Hematopoietic multipotent progenitor cell treated with erythropoietin and hydrocortisone succinate and interleukin-3 and kit ligand, for 15 days (in vitro differentiated cells): ENCODE measurements at regions not wholly inside any gene's neighbourhood (a gene's known extent, or its start where the extent isn't known, plus 50 kb on each side); places are given as distances from the start of the nearest gene placed in this dataset.
"Not testable (repeated sequence)": the region's sequence is repeated elsewhere in the genome, so short reads cannot be mapped to it uniquely, and the experiment has no call there.

ENCODE experiments used
- DNase-seq: peaks from one replicate; pipeline ENCODE4 v3.0.0-alpha.2; 2015; ENCODE audit warnings: low spot score

DNA sequence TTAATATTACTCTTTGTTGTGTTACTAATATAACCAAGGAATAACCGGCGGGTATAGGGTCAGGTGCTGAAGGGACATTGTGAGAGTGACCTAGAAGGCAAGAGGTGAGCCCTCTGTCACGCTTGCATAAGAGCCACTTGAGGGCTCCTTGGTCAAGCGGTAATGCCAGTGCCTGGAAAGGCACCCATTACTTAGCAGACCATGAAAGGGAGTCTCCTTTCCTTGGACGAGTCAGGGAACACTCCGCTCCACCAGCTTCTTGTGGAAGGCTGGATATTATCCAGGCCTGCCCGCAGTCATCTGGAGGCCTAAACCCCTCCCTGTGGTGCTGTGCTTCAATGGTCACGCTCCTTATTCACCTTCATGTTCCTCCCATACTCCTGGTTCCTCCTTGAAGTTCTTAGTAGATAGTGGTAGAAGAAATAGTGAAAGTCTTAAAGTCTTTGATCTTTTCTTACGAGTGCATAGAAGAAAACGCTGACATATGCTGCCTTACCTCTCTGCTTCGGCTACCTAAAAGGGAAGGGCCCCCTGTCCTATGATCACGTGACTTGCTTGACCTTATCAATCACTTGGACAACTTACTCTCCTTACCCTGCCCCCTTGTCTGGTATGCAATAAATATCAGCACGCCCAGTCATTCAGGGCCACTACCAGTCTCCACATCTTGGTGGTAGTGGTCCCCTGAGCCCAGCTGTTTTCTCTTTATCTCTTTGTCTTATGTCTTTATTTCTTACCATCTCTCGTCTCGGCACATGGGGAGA is 59.6 kb upstream of the DMRTB1 start:
- DNase-seq: not testable (repeated sequence)

DNA sequence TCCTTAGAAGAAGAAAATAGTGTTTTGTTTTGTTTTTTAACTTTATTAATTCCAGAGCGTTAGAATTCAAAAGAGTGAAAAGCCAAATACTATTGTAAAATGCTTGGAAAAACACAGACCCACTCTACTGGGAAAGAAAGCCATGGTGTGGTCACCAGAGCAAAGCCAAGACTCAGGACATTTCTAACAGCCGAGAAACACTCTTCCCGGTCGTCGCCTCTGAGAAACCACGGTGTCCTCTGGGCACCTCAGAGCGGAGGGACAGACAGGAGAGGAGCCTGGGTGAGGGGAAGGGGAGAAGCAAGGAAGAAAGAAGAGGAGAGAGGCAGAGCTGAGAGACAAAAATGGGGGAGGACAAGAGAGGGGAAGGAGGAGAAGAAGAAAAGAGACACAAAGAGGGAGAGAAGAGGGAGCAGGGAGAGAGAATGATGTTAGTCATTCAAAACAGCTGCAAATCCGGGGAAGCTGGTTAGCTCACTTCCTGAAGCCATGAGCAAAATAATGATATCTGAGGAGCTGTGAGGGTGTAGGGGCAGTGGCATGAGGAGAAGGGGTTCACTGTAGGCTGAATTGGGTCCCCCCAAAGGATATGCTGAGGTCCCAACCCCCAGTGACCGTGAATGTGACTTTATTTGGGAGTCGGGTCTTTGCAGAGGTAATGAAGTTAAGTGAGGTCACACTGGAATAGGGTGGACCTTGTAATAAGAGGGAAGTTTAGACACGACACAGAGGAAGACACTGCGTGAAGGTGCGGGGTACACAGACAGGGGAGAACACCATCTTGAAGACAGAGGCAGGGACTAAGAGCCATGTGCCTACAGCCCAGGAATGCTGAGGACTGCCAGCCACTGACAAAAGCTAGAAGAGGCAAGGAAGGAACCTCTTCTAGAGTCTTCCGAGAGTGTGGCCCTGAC is 58.2 kb upstream of the DMRTB1 start:
- no peak for DNase-seq

GRCh38 chr1:53401813-53402745 is 57.1 kb upstream of the DMRTB1 start:
- no peak for DNase-seq

- DNase-seq: no peak
Observed at GRCh38 chr1:53402891-53403655, 56.1 kb upstream of the DMRTB1 start.

DNA sequence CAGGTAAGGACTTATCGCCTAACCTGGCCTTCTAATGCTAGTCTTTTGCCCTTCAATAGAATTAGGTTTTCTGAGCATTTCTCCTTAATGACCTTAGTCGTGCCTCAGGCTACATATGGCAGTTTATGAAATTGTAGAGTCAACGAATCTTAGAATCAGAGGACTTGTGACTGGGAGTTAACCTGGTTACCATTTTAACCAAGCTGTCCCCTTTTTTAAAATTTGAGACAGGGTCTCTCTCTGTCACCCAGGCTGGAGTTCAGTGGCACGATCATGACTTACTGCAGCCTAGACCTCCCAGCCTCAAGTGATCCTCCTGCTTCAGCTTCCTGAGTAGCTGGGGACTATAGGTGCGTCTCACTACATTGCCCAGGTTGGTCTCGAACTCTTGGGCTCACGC is 53.5 kb upstream of the DMRTB1 start:
- DNase-seq: no peak

DNA sequence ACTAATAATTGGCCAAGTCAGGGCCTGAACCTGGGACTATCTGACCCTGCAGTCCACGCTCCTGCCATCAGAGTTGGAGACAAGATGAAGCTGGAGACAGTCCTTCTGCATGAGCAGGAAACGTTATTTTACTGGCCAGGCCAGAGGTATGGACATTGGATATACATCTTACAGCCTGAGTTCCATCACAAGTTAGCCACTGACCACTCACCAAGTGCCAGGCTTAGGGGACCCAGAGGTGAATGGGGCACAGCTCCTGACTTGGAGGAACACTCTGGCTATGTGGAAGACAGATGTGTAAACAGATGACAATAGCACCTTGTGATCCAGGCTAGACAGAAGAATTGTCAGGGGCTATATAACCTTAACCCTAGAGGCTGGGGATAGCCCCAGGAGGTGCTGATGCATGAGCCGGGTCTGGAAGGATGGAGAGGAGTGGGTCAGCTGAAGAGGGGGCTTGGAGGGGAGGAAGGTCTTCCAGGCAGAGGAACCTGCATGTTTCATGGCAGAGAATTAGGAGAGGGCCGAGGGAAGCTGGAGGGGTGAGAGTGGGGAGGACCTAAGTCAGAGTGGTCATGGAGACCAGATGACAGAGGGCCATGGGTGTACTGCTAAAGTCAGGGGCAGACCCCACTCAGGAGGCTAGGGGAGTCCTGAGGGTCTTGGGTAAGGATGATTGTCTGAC is 52.5 kb upstream of the DMRTB1 start:
- no peak for DNase-seq

- DNase-seq: no peak
Observed at GRCh38 chr1:53408013-53408754, 51.0 kb upstream of the DMRTB1 start.

DNA sequence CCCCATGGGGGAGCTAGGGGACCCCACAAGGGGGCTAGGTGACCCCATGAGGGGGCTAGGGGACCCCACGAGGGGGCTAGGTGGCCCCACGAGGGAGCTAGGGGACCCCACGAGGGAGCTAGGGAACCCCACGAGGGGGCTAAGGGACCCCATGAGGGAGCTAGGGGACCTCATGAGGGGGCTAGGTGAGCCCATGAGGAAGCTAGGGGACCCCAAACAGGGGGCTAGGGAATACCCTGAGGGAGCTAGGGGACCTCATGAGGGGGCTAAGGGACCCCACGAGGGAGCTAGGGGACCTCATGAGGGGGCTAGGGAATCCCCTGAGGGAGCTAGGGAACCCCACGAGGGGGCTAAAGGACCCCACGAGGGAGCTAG is 50.5 kb upstream of the DMRTB1 start:
- no peak for DNase-seq

DNA sequence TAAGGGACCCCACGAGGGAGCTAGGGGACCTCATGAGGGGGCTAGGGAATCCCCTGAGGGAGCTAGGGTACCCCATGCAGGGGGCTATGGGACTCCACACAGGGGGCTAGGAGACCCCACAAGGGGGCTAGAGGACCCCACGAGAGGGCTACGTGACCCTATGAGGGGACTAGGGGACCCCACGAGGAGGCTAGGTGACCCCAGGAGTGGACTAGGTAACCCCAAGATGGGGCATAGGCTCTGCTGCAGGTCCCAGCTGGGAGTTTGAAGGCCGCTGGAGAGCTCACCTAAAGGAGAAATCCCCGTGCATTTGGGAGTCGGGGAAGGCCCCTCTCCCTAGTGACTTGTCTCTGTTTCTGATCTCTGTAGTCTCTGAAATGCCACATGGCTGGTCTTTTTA is 50.0 kb upstream of the DMRTB1 start:
- DNase-seq: no peak
